GM08714 (cell line): ENCODE measurements at regions not wholly inside any gene's neighbourhood (a gene's known extent, or its start where the extent isn't known, plus 50 kb on each side); places are given as distances from the start of the nearest gene placed in this dataset.

Experiments used
- H3K4me3 ChIP-seq: fragments of 200-500 bp; sonication (Bioruptor generic); 2 replicates; pipeline ENCODE4 v1.5.1; 2014; ENCODE audit warnings: mild to moderate bottlenecking, low read length, inconsistent platforms
- ZNF274 ChIP-seq: IDR thresholded peaks from 2 replicates; pipeline ENCODE4 v1.6.1; 2012; ENCODE audit warnings: mild to moderate bottlenecking, low read depth, low read length

GRCh38 chr1:234729561-234730474, 119.8 kb upstream of the IRF2BP2 start:
- H3K4me3 ChIP-seq, result no peak overlapping the region
- no peak for TF ChIP-seq ZNF274

- TF ChIP-seq ZNF274, result no peak
- H3K4me3 ChIP-seq, result no peak overlapping the region
Observed at GRCh38 chr1:234728740-234729139, 118.8 kb upstream of the IRF2BP2 start.

- TF ChIP-seq ZNF274, result no peak
- no peak overlapping the region; the same call in 1 of the 2 replicates for H3K4me3 ChIP-seq
Observed at GRCh38 chr1:234727018-234727940, 117.3 kb upstream of the IRF2BP2 start.

GRCh38 chr1:234726359-234726943, 116.5 kb upstream of the IRF2BP2 start:
- no peak for TF ChIP-seq ZNF274
- no peak overlapping the region; the same call in 1 of the 2 replicates for H3K4me3 ChIP-seq

GRCh38 chr1:234725177-234726132, 115.5 kb upstream of the IRF2BP2 start:
- no peak for TF ChIP-seq ZNF274
- no peak overlapping the region for H3K4me3 ChIP-seq

GRCh38 chr1:234724516-234725176, 114.7 kb upstream of the IRF2BP2 start:
- H3K4me3 ChIP-seq, result no peak overlapping the region; the same call in 1 of the 2 replicates
- no peak for TF ChIP-seq ZNF274

GRCh38 chr1:234722904-234723720, 113.1 kb upstream of the IRF2BP2 start:
- TF ChIP-seq ZNF274, result no peak
- no peak overlapping the region; the same call in 1 of the 2 replicates for H3K4me3 ChIP-seq

GRCh38 chr1:234722270-234722704, 112.3 kb upstream of the IRF2BP2 start:
- H3K4me3 ChIP-seq, result no peak overlapping the region
- no peak for TF ChIP-seq ZNF274

GRCh38 chr1:234721476-234722269, 111.7 kb upstream of the IRF2BP2 start:
- no peak for TF ChIP-seq ZNF274
- no peak overlapping the region for H3K4me3 ChIP-seq

- H3K4me3 ChIP-seq, result no peak overlapping the region
Observed at GRCh38 chr1:234720709-234721441, 110.9 kb upstream of the IRF2BP2 start.

More at GRCh38 chr1:234720709-234721441, 110.9 kb upstream of the IRF2BP2 start:
- TF ChIP-seq ZNF274, result no peak
